ENCODE measurements at regions not wholly inside any gene's neighbourhood (a gene's known extent, or its start where the extent isn't known, plus 50 kb on each side); places are given as distances from the start of the nearest gene placed in this dataset.

GRCh38 chr1:187513190-187513589, 684.4 kb downstream of the PLA2G4A start:
- Mint-ChIP-seq H3K36me3 (peaks cover 0 to 4% (median 0%) of the 10 kb centered on the region in 3 donors), H3K9me3 (peaks cover 2 to 50% (median 27%) of the 10 kb centered on the region in 6 donors), H3K27me3 (ENCODE audit: low read depth in 3 of 3) (peaks cover 0 to 1% (median 0%) of the 10 kb centered on the region in 3 donors), H3K4me3 (no peak overlapping the region), H3K4me1 (no peaks in the 10 kb centered on the region), H3K27ac (no peak overlapping the region)
- DNase-seq, result no peak

DNA sequence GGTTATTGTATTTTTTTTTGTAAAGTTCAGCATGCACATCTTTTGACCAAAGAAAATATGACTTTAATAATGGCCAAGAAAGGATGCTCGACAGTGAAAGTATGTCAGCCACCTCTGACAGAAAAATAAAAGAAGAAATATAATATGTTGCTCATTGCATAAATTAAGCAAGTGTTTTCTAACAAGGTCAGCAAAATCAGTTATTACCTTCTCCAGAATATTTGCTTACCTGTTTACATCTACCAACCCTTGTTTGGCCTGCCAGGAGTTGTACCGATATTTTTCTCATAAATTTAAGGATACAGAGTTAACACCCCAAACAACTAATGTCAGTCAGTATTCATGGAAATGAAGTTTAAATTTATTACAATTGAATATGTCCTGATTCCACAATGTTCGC, 685.4 kb downstream of the PLA2G4A start:
- H3K27me3 Mint-ChIP-seq (ENCODE audit: low read depth in 3 of 3), result peaks cover 0 to 1% (median 0%) of the 10 kb centered on the region in 3 donors
- no peak overlapping the region for H3K27ac Mint-ChIP-seq
- peaks cover 0 to 4% (median 0%) of the 10 kb centered on the region in 3 donors for H3K36me3 Mint-ChIP-seq
- H3K4me3 Mint-ChIP-seq, result no peak overlapping the region
- DNase-seq, result no peak
- H3K4me1 Mint-ChIP-seq, result no peaks in the 10 kb centered on the region
- peaks cover 2 to 50% (median 24%) of the 10 kb centered on the region in 6 donors for H3K9me3 Mint-ChIP-seq

GRCh38 chr1:187516874-187517273, 688.1 kb downstream of the PLA2G4A start:
- Mint-ChIP-seq H3K27me3 (ENCODE audit: low read depth in 3 of 3) (no peaks in the 10 kb centered on the region), H3K27ac (no peak overlapping the region), H3K4me3 (no peak overlapping the region), H3K4me1 (no peaks in the 10 kb centered on the region), H3K36me3 (peaks cover 0 to 4% (median 0%) of the 10 kb centered on the region in 3 donors), H3K9me3 (peaks cover 2 to 40% (median 14%) of the 10 kb centered on the region in 6 donors)
- DNase-seq, result no peak

- Mint-ChIP-seq H3K27me3 (ENCODE audit: low read depth in 3 of 3) (no peaks in the 10 kb centered on the region), H3K4me3 (no peak overlapping the region), H3K36me3 (peaks cover 0 to 4% (median 0%) of the 10 kb centered on the region in 3 donors), H3K4me1 (no peaks in the 10 kb centered on the region), H3K9me3 (peaks cover 2 to 34% (median 11%) of the 10 kb centered on the region in 6 donors), H3K27ac (no peak overlapping the region)
- DNase-seq, result no peak
Measured at GRCh38 chr1:187517546-187517945, 688.8 kb downstream of the PLA2G4A start.

- H3K27me3 Mint-ChIP-seq (ENCODE audit: low read depth in 3 of 3), result peaks cover 0 to 2% (median 0%) of the 10 kb centered on the region in 3 donors
- H3K9me3 Mint-ChIP-seq, result peaks cover 12 to 49% (median 33%) of the 10 kb centered on the region in 6 donors
- no peak overlapping the region for H3K27ac Mint-ChIP-seq
- H3K4me3 Mint-ChIP-seq, result no peak overlapping the region
- H3K36me3 Mint-ChIP-seq, result no peaks in the 10 kb centered on the region
- no peak for DNase-seq
- H3K4me1 Mint-ChIP-seq, result no peaks in the 10 kb centered on the region
Measured at GRCh38 chr1:187527346-187527745, 698.6 kb downstream of the PLA2G4A start.

DNA sequence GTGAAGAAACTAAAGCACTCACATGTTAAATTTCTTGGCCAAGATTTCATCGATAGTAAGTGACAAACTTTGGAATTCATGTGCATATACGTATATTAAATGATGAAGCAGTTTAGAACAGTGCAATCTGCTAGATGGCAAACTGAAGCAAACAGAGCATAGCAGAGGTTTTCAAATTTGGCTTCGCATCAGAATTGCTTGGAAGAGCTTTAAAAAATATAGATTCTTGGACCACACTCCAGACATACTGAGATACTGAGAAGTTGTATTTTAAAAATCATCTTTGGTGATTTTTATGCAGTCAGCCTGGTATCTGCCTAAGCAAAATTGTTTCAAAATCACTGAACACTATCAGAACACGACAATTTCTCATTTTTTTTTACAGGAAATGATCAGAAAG, 709.2 kb downstream of the PLA2G4A start:
- H3K4me3 Mint-ChIP-seq, result no peak overlapping the region
- H3K4me1 Mint-ChIP-seq, result no peaks in the 10 kb centered on the region
- H3K27ac Mint-ChIP-seq, result no peak overlapping the region
- peaks cover 0 to 41% (median 17%) of the 10 kb centered on the region in 6 donors for H3K9me3 Mint-ChIP-seq
- no peak for DNase-seq
- peaks cover 0 to 3% (median 0%) of the 10 kb centered on the region in 3 donors for H3K27me3 Mint-ChIP-seq (ENCODE audit: low read depth in 3 of 3)
- H3K36me3 Mint-ChIP-seq, result no peaks in the 10 kb centered on the region

DNA sequence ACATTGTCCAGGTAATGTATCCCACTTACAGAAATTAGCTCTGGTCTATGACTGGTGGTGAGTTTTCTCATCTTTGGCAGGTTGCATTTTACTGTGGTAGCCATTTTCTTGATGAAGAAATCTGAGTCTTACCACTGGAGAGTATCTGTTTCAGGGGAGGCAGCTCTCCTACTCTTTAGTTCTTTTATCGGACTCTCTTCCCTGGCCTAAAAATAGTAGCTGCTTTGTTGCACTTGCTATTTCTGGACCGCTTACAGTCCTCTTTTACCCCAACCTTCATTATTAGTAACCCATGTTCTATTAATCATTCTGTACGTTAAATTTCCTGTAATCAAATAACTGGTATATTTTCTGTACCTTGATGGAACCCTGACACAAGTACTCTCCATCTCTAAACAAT, 720.8 kb downstream of the PLA2G4A start:
- Mint-ChIP-seq H3K4me3 (no peak overlapping the region), H3K4me1 (no peaks in the 10 kb centered on the region), H3K27ac (no peak overlapping the region), H3K9me3 (peaks cover 22 to 65% (median 40%) of the 10 kb centered on the region in 6 donors), H3K36me3 (no peaks in the 10 kb centered on the region), H3K27me3 (ENCODE audit: low read depth in 3 of 3) (peaks cover 0 to 3% (median under 1%) of the 10 kb centered on the region in 3 donors)
- DNase-seq, result no peak

GRCh38 chr1:187551061-187551460, 722.3 kb downstream of the PLA2G4A start:
- peaks cover 0 to 2% (median 2%) of the 10 kb centered on the region in 3 donors for H3K27me3 Mint-ChIP-seq (ENCODE audit: low read depth in 3 of 3)
- H3K36me3 Mint-ChIP-seq, result no peaks in the 10 kb centered on the region
- no peak for DNase-seq
- H3K4me1 Mint-ChIP-seq, result no peaks in the 10 kb centered on the region
- no peak overlapping the region for H3K27ac Mint-ChIP-seq
- peaks cover 16 to 66% (median 47%) of the 10 kb centered on the region in 6 donors for H3K9me3 Mint-ChIP-seq
- no peak overlapping the region for H3K4me3 Mint-ChIP-seq

- H3K27ac Mint-ChIP-seq, result no peak overlapping the region
- H3K4me3 Mint-ChIP-seq, result no peak overlapping the region
- H3K27me3 Mint-ChIP-seq (ENCODE audit: low read depth in 3 of 3), result peaks cover 0 to 2% (median 0%) of the 10 kb centered on the region in 3 donors
- DNase-seq, result no peak
- no peaks in the 10 kb centered on the region for H3K4me1 Mint-ChIP-seq
- H3K36me3 Mint-ChIP-seq, result no peaks in the 10 kb centered on the region
- H3K9me3 Mint-ChIP-seq, result peaks cover 13 to 41% (median 28%) of the 10 kb centered on the region in 6 donors
Measured at GRCh38 chr1:187563191-187563590, 734.4 kb downstream of the PLA2G4A start.

- Mint-ChIP-seq H3K27ac (no peak overlapping the region), H3K27me3 (ENCODE audit: low read depth in 3 of 3) (no peaks in the 10 kb centered on the region), H3K36me3 (no peaks in the 10 kb centered on the region), H3K4me3 (no peak overlapping the region), H3K4me1 (no peaks in the 10 kb centered on the region), H3K9me3 (peaks cover 5 to 31% (median 21%) of the 10 kb centered on the region in 6 donors)
- DNase-seq, result no peak
Measured at GRCh38 chr1:187566354-187566753, 737.6 kb downstream of the PLA2G4A start.

- Mint-ChIP-seq H3K36me3 (no peaks in the 10 kb centered on the region), H3K27ac (no peak overlapping the region), H3K4me3 (no peak overlapping the region), H3K27me3 (ENCODE audit: low read depth in 3 of 3) (no peaks in the 10 kb centered on the region), H3K4me1 (no peaks in the 10 kb centered on the region), H3K9me3 (peaks cover 4 to 29% (median 21%) of the 10 kb centered on the region in 6 donors)
- DNase-seq, result no peak
Measured at GRCh38 chr1:187568067-187568466, 739.3 kb downstream of the PLA2G4A start.

- no peaks in the 10 kb centered on the region for H3K4me1 Mint-ChIP-seq
- H3K4me3 Mint-ChIP-seq, result no peak overlapping the region
Measured at GRCh38 chr1:187570166-187570565, 741.4 kb downstream of the PLA2G4A start.

DNA sequence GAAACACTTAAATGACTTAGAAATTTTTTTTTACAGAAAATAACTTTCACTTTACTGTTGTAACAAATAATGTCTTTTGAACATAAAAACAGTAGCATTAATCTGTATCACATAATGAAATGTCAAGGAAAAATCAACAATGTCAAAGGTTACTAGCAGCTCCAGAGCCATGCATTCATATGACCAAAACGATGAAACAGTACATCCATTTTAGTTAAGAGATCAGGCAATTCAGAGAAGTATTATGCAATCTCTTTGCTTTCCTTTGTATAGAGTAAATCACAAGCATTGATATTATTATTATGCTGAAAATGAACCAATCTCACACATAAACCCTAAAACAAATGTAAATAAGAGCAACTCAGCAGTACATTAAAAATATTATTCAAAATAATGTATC, 748.9 kb downstream of the PLA2G4A start:
- Mint-ChIP-seq H3K4me3 (no peak overlapping the region), H3K27me3 (ENCODE audit: low read depth in 3 of 3) (peaks cover 0 to 3% (median 1%) of the 10 kb centered on the region in 3 donors), H3K36me3 (peaks cover 0 to 4% (median 0%) of the 10 kb centered on the region in 3 donors), H3K9me3 (peaks cover 15 to 58% (median 30%) of the 10 kb centered on the region in 6 donors), H3K4me1 (no peaks in the 10 kb centered on the region), H3K27ac (no peak overlapping the region)
- no peak for DNase-seq

More at GRCh38 chr1:187570166-187570565, 741.4 kb downstream of the PLA2G4A start:
- Mint-ChIP-seq H3K27ac (no peak overlapping the region), H3K36me3 (no peaks in the 10 kb centered on the region), H3K27me3 (ENCODE audit: low read depth in 3 of 3) (no peaks in the 10 kb centered on the region), H3K9me3 (peaks cover 8 to 40% (median 19%) of the 10 kb centered on the region in 6 donors)
- no peak for DNase-seq

DNA sequence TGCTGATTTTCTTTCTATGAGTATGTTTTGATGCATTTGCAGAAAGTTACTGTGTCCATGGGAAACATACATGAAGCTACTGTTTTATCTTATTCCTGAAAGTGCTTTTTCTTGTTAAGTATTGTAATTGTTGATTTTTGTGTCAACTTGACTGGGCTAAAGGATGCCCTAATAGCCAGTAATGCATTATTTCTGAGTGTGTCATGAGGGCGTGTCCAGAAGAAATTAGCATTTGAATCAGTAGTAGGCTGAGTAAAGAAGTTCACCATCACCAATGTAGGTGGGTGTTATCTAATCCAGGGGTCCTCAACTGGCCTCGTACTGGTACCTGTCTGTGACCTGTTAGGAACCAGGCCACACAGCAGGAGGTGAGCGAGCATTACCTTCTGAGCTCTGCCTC, 760.2 kb downstream of the PLA2G4A start:
- H3K36me3 Mint-ChIP-seq, result no peaks in the 10 kb centered on the region
- no peak overlapping the region for H3K4me3 Mint-ChIP-seq
- DNase-seq, result no peak
- no peak overlapping the region for H3K27ac Mint-ChIP-seq
- no peaks in the 10 kb centered on the region for H3K4me1 Mint-ChIP-seq
- peaks cover 0 to 31% (median 6%) of the 10 kb centered on the region in 6 donors for H3K9me3 Mint-ChIP-seq
- no peaks in the 10 kb centered on the region for H3K27me3 Mint-ChIP-seq (ENCODE audit: low read depth in 3 of 3)

DNA sequence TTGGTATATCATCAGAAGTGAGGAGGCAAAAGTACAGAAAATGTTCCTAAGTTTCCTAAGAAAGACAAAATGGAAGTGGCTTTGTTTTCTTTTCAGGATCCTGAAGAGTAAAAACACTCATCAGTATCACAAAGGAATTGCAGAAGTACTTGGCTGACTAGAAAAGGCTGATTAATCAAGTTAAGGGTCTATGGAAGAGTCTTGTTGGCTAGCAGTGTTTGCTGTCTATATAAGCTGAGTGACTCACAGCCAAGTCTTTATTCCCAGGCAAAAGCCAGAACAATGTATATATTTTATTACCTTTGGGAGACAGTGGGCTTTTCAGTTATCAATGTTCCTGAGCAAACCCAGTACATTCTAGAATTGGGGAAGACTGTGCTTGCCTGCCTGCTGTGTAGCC, 777.0 kb downstream of the PLA2G4A start:
- H3K4me3 Mint-ChIP-seq, result no peak overlapping the region
- no peaks in the 10 kb centered on the region for H3K36me3 Mint-ChIP-seq
- H3K27me3 Mint-ChIP-seq (ENCODE audit: low read depth in 3 of 3), result peaks cover under 1 to 5% (median 3%) of the 10 kb centered on the region in 3 donors
- no peak overlapping the region for H3K27ac Mint-ChIP-seq
- no peak for DNase-seq
- H3K4me1 Mint-ChIP-seq, result no peaks in the 10 kb centered on the region
- H3K9me3 Mint-ChIP-seq, result peaks cover 14 to 41% (median 30%) of the 10 kb centered on the region in 6 donors
